Stimulated activated CD8-positive, alpha-beta memory T cell treated with anti-CD3 and anti-CD28 coated beads, Interleukin-4, amount 100 ng/mL, for 1 hour (primary cell): ENCODE measurements at regions not wholly inside any gene's neighbourhood (a gene's known extent, or its start where the extent isn't known, plus 50 kb on each side); places are given as distances from the start of the nearest gene placed in this dataset.
"Not testable (repeated sequence)": the region's sequence is repeated elsewhere in the genome, so short reads cannot be mapped to it uniquely, and the experiment has no call there.

Experiments used
- DNase-seq, 2 donors: peaks; one replicate each; pipeline ENCODE4 v3.0.0-alpha.2; 2020; ENCODE audit warnings: low read depth in 2 of 2, low spot score in 1 of 2

- DNase-seq: no peak
These were observed 583.0 kb upstream of the CDH11 start for GRCh38 chr16:65704866-65705265.

- DNase-seq: no peak
These were observed 581.0 kb upstream of the CDH11 start for GRCh38 chr16:65702707-65703402.

- no peak for DNase-seq
These were observed 578.7 kb upstream of the CDH11 start for GRCh38 chr16:65700596-65700995.

- no peak for DNase-seq
These were observed 577.0 kb upstream of the CDH11 start for GRCh38 chr16:65698791-65699321.

GRCh38 chr16:65697521-65697920, 575.7 kb upstream of the CDH11 start:
- no peak for DNase-seq

GRCh38 chr16:65697065-65697464, 575.2 kb upstream of the CDH11 start:
- no peak for DNase-seq

GRCh38 chr16:65691846-65692245, 570.0 kb upstream of the CDH11 start:
- not testable (repeated sequence) for DNase-seq

- DNase-seq: no peak
These were observed 567.9 kb upstream of the CDH11 start for GRCh38 chr16:65689726-65690125.

GRCh38 chr16:65688301-65688700, 566.4 kb upstream of the CDH11 start:
- no peak for DNase-seq

- no peak for DNase-seq
These were observed 562.4 kb upstream of the CDH11 start for GRCh38 chr16:65684230-65684629.

- no peak for DNase-seq
These were observed 559.5 kb upstream of the CDH11 start for GRCh38 chr16:65681406-65681805.

- no peak for DNase-seq
These were observed 557.9 kb upstream of the CDH11 start for GRCh38 chr16:65679785-65680184.

- no peak for DNase-seq
These were observed 553.3 kb upstream of the CDH11 start for GRCh38 chr16:65675161-65675560.

- no peak for DNase-seq
These were observed 551.1 kb upstream of the CDH11 start for GRCh38 chr16:65672960-65673359.

- DNase-seq: no peak
These were observed 549.2 kb upstream of the CDH11 start for GRCh38 chr16:65671071-65671470.

GRCh38 chr16:65668064-65668595, 546.3 kb upstream of the CDH11 start:
- DNase-seq: no peak

- DNase-seq: no peak
These were observed 545.2 kb upstream of the CDH11 start for GRCh38 chr16:65667011-65667578.

- no peak for DNase-seq
These were observed 544.5 kb upstream of the CDH11 start for GRCh38 chr16:65666132-65666941.

- no peak for DNase-seq
These were observed 543.7 kb upstream of the CDH11 start for GRCh38 chr16:65665586-65665985.

GRCh38 chr16:65663774-65664173, 541.9 kb upstream of the CDH11 start:
- DNase-seq: no peak

GRCh38 chr16:65662256-65662655, 540.4 kb upstream of the CDH11 start:
- DNase-seq: no peak

- no peak for DNase-seq
These were observed 539.7 kb upstream of the CDH11 start for GRCh38 chr16:65661558-65661957.
